H1 (cell line): ENCODE measurements at regions not wholly inside any gene's neighbourhood (a gene's known extent, or its start where the extent isn't known, plus 50 kb on each side); places are given as distances from the start of the nearest gene placed in this dataset.

Experiments used
- HDAC2 ChIP-seq, 2 experiments: fragments of 300-600 bp in 1 of 2; sonication (generic) in 1 of 2; IDR thresholded peaks; 2 replicates each; pipeline ENCODE4 v1.6.1; 2011 to 2012; ENCODE audit warnings: low read depth in 2 of 2, low read length in 2 of 2, mild to moderate bottlenecking in 2 of 2, moderate library complexity in 2 of 2, borderline replicate concordance in 1 of 2, inconsistent platforms in 1 of 2

DNA sequence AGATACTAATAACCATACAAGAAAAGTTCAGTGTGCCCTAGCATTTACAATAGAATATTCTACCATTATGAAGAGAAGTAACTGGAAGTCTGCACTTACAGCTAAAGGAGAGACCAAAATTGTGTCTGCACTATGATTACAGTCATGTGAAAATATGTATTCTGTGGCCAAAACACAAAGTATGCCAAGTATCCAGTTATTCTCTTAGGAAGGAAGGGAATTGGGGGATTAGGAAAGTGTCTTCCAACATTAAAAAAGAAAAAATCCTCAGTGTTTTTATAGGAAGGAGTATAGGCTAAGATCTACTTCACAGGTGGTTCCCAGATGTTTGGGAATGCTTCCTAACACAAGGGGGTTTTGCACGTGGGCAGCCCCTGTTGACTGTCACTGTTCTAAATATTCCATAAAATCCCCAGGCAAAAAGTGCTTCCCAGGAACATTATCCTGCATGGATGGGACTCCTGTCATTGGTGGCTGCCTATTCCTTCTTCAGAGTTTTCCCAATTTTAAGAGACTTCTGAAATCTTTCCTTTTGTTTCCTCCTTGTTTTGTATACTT is 180.2 kb upstream of the KLHL29 start (continued):
- TF ChIP-seq HDAC2 (IDR thresholded peaks at IDR 0.05; ENCODE audit: borderline replicate concordance in 1 of 2, low read depth in 2 of 2, low read length in 2 of 2) = no peak
